ENCODE measurements at regions not wholly inside any gene's neighbourhood (a gene's known extent, or its start where the extent isn't known, plus 50 kb on each side); places are given as distances from the start of the nearest gene placed in this dataset.
A peak's percentile ranks its signal among the peaks of the same experiment; 100 is the strongest.

GRCh38 chr5:60492958-60493357 lies 207.0 kb downstream of the DEPDC1B start (continued):
- no peak for TF ChIP-seq ATF2 (CRISPR knock-in tag; IDR thresholded peaks at IDR 0.05)
- peak; percentile 25; the same call in 1 of the 2 replicates for TF ChIP-seq CREB1 (IDR thresholded peaks at IDR 0.05)
- no peak; the same call in 1 of the 2 replicates for TF ChIP-seq CREB1 (CRISPR knock-in tag; IDR thresholded peaks at IDR 0.05)
- no peak for TF ChIP-seq ZNF776 (CRISPR knock-in tag; IDR thresholded peaks at IDR 0.05)
- TF ChIP-seq LCORL (IDR thresholded peaks at IDR 0.05) = no peak
- peak; percentile 22; the same call in 1 of the 2 replicates for TF ChIP-seq LCORL (CRISPR knock-in tag; IDR thresholded peaks at IDR 0.05)
- TF ChIP-seq RARA (CRISPR knock-in tag; IDR thresholded peaks at IDR 0.05) = peak; percentile 55; the same call in 1 of the 2 replicates
- peak; percentile 25; the same call in 1 of the 3 replicates for TF ChIP-seq MXI1 (IDR thresholded peaks at IDR 0.05; ENCODE audit: borderline replicate concordance, low read depth, low read length)
- no peak for TF ChIP-seq ZMAT3 (CRISPR knock-in tag; conservative IDR thresholded peaks at IDR 0.05)
- no peak for TF ChIP-seq EEA1 (CRISPR knock-in tag; IDR thresholded peaks at IDR 0.05; ENCODE audit: borderline replicate concordance)
- TF ChIP-seq ZNF644 (CRISPR knock-in tag; IDR thresholded peaks at IDR 0.05; ENCODE audit: low read depth) = 0 out of 2 replicates have a peak, but pooled peaks have one; percentile 51
- TF ChIP-seq NFIC (IDR thresholded peaks at IDR 0.05; ENCODE audit: low read length) = peak; percentile 56; the same call in 1 of the 2 replicates
- no peak for TF ChIP-seq HMGA1 (CRISPR knock-in tag; conservative IDR thresholded peaks at IDR 0.05)
- peak; percentile 39; the same call in 1 of the 2 replicates for TF ChIP-seq FOXK1 (CRISPR knock-in tag; IDR thresholded peaks at IDR 0.05; ENCODE audit: borderline replicate concordance, low read depth)
- TF ChIP-seq ZBTB43 (CRISPR knock-in tag; conservative IDR thresholded peaks at IDR 0.05) = peak; percentile 88
- 0 out of 2 replicates have a peak, but pooled peaks have one; percentile 29 for TF ChIP-seq ZBTB25 (CRISPR knock-in tag; IDR thresholded peaks at IDR 0.05)
- peak; percentile 92 to 98 for TF ChIP-seq MAFK (conservative IDR thresholded peaks at IDR 0.05 in 1 of 2, IDR thresholded peaks at IDR 0.05 in 1 of 2; ENCODE audit: low read length in 2 of 2)
- no peak for TF ChIP-seq SOX6 (IDR thresholded peaks at IDR 0.05)
- TF ChIP-seq SOX6 (CRISPR knock-in tag; IDR thresholded peaks at IDR 0.05) = peak; percentile 50; the same call in 1 of the 2 replicates
- peak; percentile 38; the same call in 1 of the 2 replicates for TF ChIP-seq AHDC1 (CRISPR knock-in tag; IDR thresholded peaks at IDR 0.05; ENCODE audit: borderline replicate concordance)
